ENCODE measurements at regions not wholly inside any gene's neighbourhood (a gene's known extent, or its start where the extent isn't known, plus 50 kb on each side); places are given as distances from the start of the nearest gene placed in this dataset.

- no peak for DNase-seq
These were observed 476.5 kb upstream of the IGFBP3 start for GRCh38 chr7:46397591-46397990.

GRCh38 chr7:46396481-46396880, 475.4 kb upstream of the IGFBP3 start:
- DNase-seq, result no peak

DNA sequence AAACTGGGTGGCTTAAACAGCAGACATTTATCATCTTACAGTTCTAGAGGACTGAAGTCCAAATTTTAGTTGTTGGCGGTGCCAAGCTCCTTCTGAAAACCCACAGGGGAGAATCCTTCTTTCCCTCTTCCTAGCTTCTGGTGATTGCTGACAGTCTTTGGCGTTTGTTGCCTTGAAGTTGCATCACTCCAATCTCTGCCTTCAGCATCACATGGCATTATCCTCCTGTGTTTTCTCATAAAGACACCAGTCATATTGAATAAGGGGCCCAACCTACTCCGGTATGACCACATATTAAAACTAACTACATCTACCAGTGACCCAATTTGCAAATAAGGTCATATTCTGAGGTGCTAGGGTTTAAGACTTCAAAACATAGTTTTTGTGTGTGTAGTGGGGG, 472.1 kb upstream of the IGFBP3 start:
- no peak for DNase-seq

DNA sequence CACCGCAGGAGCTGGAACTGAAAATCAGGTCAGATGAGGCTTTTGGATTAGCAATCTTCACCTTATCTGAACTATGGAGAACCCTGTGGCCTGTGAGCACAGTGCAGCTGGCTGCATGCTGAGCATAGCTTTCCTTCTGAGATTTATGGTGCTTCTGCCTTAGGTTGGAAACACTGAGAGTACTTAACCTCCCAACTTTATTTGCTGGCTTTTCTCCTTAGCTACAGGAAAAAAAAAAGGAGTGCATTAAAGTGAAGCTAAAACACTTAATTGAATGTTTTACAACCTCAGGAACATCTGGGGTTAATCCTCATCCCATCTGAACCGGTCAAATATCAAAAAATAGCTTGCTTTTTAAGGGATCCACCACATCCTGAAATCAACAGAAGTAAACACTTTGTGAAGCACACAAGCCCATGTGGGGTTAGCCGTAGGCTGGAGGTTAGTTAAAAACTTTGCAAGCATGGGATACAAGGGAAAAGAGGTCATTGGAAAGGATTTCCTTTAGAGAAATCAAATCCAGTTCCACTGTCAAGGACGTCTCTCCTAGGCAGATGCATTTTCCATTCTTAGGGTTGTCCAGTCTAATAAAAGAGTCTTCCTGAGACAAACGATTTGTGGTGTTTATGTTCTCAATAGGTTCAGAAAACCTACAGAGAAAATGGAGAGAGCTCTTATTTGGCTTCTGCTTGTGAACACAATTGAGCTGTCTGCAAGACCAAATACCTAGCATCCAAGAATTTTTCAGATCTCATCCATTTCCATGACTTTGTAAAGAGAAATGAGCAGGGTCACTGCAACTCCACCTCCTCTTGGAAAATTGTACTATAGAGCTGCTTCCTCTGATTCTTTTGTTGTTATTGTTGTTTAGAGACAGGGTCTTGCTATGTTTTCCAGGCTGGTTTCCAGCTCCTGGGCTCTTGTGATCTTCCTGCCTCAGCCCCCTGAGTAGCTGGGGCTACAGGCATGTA, 470.4 kb upstream of the IGFBP3 start:
- DNase-seq, result no peak

GRCh38 chr7:46390042-46390441, 469.0 kb upstream of the IGFBP3 start:
- no peak for DNase-seq

DNA sequence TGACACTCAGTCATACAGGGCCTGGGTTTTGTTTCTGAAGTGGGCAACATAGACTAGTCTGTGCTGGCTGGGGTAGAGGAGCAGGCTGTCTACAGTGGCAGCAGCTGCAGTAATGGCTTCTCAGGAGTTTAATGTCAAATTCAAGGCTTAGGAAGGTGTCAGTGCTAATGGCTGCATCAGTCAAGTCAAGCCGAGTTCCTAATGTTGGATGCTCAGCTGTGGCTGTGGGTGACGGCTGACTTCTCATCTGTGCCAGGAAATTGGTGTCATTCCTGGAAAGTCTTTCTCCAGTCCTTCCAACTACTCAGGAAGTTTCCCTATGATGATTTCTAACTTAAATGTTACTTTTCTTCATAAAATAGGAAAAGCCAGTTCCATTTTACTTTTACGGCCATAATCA, 468.1 kb upstream of the IGFBP3 start:
- DNase-seq, result no peak

GRCh38 chr7:46387646-46388045, 466.6 kb upstream of the IGFBP3 start:
- no peak for DNase-seq

GRCh38 chr7:46386428-46387399, 465.6 kb upstream of the IGFBP3 start:
- DNase-seq, result no peak

- no peak for DNase-seq
These were observed 464.7 kb upstream of the IGFBP3 start for GRCh38 chr7:46385662-46386309.

- DNase-seq, result no peak
These were observed 462.5 kb upstream of the IGFBP3 start for GRCh38 chr7:46383605-46384004.

DNA sequence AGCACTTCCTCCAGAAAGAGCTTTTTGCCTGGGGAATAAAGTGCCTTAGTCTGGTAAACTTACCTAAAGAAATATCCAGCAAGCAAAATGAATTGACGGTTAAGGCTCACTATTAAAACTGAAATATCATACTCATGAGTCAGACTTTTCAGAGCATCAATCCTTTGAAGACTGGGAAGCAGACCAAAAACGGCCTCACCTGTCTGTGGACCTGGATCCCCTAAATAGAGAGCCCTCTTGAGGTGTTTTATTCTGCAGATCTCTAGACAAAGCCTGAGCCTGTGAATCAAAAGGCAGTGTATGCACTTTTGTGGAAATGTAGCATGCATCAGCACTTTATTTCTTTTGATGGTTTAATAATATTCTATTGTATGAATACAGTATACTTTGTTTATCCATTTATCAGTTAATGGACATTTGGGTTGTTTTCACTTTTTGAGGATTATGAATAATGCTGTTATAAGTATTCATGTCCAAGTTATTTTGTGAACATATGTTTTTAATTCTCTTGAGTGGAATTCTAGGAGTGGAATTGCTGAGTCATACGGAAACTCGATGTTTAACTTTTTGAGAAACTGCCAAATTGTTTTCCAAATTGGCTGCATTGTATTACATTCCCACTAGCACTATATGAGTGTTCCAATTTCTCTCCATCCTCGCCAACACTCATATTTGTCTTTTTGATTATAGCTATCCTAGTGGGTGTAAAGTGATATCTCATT, 449.0 kb upstream of the IGFBP3 start:
- DNase-seq, result no peak

DNA sequence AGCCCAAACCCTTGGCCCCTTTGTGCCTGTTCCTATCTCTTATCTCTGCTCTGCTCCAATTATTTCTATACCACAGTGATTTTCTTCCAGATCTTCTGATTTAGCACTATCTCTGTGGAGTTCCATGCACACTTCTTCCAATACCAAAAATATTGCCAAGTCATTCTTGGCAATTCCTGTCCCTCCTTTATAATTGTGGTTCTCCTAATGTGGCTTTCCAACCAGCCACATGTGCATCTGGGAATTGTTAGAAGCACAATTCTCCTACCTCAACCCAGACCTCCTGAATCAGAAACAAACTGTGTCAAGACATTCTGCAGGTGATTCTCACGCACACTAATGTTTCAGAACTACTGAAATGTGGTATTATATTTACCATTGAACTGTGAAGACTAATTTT, 447.8 kb upstream of the IGFBP3 start:
- no peak for DNase-seq

DNA sequence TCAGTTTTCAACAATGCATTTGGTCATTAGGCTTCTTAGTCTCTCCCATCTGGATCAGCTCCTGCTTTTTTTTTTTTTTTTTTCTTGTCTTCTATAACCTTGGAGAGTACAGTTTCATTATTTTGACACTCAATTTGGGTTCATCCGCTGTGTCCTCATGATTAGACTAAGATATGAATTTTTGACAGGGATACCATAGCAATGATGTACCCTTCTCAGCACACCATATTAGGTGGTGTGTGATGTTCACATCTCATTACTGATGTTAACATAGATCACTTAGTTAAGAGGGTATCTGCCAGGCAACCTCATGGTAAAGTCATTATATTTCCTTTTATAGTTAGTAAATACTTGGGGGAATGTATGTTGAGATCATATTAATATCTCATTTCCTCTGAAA, 445.5 kb upstream of the IGFBP3 start:
- DNase-seq, result no peak

GRCh38 chr7:46363688-46364087, 442.6 kb upstream of the IGFBP3 start:
- DNase-seq, result no peak

GRCh38 chr7:46360811-46361210, 439.7 kb upstream of the IGFBP3 start:
- DNase-seq, result no peak

DNA sequence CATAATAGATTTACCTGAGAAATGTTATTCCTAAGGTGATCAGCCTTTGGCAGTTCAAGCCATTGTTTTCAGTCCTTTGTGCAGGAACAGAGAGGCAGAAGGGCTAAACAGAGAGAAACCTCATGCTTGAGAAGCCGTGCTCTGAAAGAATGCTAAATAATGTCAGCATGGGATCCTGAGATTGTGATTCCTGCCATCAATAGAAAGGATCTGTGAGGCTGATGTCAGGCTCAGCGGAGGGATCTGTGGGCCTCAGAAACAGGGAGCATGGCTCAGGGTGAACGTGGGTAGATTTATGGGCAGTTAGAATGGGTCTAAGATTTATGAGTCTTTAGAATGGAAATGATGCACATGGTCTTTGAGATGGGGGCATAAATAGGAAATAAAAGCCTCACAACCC, 439.2 kb upstream of the IGFBP3 start:
- DNase-seq, result no peak

GRCh38 chr7:46357851-46358250, 436.8 kb upstream of the IGFBP3 start:
- no peak for DNase-seq

DNA sequence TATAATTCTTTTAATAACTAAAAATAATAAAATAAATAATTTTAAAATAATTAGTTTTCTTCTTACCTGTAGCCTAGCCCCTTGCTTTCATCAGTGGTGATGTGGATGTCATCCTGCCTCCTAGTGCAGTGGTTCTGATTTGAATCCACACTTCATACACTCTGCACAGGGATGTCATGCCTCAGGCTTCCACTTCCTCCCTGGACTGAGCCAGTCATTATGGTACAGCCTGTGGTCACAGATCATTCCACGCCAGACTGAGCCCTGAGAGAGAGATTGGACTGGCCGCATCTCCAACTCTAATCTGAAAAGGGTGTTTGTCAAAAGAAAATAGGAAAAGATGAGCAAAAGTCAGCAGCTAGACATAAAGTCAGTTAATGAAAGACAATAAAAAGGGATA, 436.2 kb upstream of the IGFBP3 start:
- DNase-seq, result no peak

DNA sequence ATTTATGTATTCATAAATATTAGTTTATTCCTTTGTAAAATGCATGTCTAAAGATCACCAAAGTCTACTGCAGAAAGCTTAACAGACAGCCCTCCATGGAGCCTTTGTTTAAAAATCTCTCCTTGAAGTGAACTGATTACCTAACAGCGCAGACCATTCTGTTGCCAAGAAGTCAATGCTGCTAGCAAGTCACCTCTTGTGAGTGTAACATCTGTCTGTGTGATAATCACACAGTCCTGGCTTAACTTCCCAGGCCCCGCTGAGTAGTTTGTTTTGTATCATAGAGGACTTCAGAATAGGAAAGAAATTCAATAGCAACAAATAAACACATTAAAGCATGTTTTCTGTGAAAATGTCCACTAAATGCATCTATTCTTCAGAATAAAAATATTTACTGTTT, 435.3 kb upstream of the IGFBP3 start:
- no peak for DNase-seq

GRCh38 chr7:46355331-46355730, 434.3 kb upstream of the IGFBP3 start:
- DNase-seq, result no peak

GRCh38 chr7:46352004-46352954, 431.2 kb upstream of the IGFBP3 start:
- DNase-seq, result peak; percentile 1

Measured in effector CD8-positive, alpha-beta T cell (primary cell).